ENCODE measurements at regions not wholly inside any gene's neighbourhood (a gene's known extent, or its start where the extent isn't known, plus 50 kb on each side); places are given as distances from the start of the nearest gene placed in this dataset.

DNA sequence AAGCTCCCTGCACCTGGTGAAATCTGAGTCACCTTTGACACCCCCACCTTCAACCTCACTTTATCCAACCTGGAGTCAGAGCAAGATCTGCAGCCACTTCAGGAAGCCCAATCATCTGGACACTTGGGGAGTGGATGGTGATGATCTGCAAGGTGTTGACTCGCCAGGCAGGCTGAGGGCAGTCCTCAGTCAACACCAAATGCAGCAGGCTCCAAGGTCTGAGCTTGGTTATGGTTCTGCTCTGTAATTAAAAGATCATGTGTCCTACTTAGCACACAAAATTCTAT lies 446.9 kb downstream of the BRD1 start (continued):
- TF ChIP-seq REST (IDR thresholded peaks at IDR 0.05; ENCODE audit: unreplicated experiment) (no peak), EZH2phosphoT487 (IDR thresholded peaks at IDR 0.05; ENCODE audit: unreplicated experiment) (no peak)

DNA sequence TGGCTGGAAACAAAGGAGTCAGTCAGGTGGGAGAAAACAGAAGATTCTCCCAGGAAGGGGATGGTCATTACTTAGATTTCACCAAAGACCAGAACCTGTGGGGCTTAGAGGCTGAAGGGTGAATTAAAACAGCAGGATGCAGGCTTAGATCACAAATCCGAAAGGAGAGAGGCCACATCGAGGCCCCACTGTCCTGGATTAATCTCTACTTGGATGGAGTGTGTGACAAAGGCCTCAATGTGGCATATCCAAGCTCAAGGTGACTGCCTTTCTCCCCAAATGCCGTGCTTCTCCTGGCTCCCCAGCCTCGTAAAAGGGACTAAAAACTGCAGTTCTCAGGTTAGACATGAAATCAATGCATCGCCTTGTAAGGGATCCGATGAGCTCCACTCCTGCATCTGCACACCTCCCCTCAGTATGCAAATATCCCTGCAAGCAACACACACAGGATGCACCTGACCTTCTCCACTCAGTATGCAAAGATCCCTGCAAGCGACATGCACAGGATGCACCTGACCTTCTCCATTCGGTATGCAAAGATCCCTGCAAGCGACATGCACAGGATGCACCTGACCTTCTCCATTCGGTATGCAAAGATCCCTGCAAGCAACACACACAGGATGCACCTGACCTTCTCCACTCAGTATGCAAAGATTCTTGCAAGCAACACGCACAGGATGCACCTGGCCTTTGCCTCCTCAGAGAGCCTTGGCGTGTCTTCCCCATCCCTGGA lies 447.4 kb downstream of the BRD1 start:
- Histone ChIP-seq H3K27me3 (ENCODE audit: insufficient read depth) (no peaks in the 10 kb centered on the region), H2AFZ (no peak overlapping the region), H3K4me3 (no peak overlapping the region), H3K79me2 (replicated peaks; ENCODE audit: insufficient read depth) (no peaks in the 10 kb centered on the region), H3K4me2 (no peak overlapping the region), H3K4me1 (ENCODE audit: insufficient read depth) (no peaks in the 10 kb centered on the region), H3K36me3 (ENCODE audit: insufficient read depth) (peaks cover 4% of the 10 kb centered on the region; the same call in 1 of the 2 replicates), H3K27ac (ENCODE audit: low read depth) (no peak overlapping the region), H4K20me1 (replicated peaks; ENCODE audit: insufficient read depth) (no peaks in the 10 kb centered on the region), H3F3A (replicated peaks; ENCODE audit: low read depth) (no peaks in the 10 kb centered on the region), H3K9me2 (ENCODE audit: insufficient read depth) (no peaks in the 10 kb centered on the region)
- no peak overlapping the region for H3K4me3 Mint-ChIP-seq
- H3K9me3 Mint-ChIP-seq, result no peaks in the 10 kb centered on the region; the same call in 2 of the 3 replicates
- TF ChIP-seq STAT1 (IDR thresholded peaks at IDR 0.05; ENCODE audit: unreplicated experiment) (no peak), ZNF331 (CRISPR knock-in tag; IDR thresholded peaks at IDR 0.05; ENCODE audit: low read depth) (no peak), ZNF114 (CRISPR knock-in tag; IDR thresholded peaks at IDR 0.05) (no peak), ETS1 (IDR thresholded peaks at IDR 0.05) (no peak), CTCF (conservative IDR thresholded peaks at IDR 0.05; ENCODE audit: low read depth in 2 of 2) (no peak), ZNF462 (CRISPR knock-in tag; IDR thresholded peaks at IDR 0.05) (no peak)
- DNase-seq (ENCODE audit: low spot score), result no peak
- peaks cover 23% of the 10 kb centered on the region for H3K4me1 Mint-ChIP-seq
- H3K36me3 Mint-ChIP-seq (ENCODE audit: low read depth), result no peaks in the 10 kb centered on the region; the same call in 2 of the 3 replicates
- H3K27ac Mint-ChIP-seq, result no peak overlapping the region
- peaks cover 14% of the 10 kb centered on the region for H3K27me3 Mint-ChIP-seq (ENCODE audit: insufficient read depth, low read depth, poor library complexity)
- no peak for ATAC-seq

Measured in GM23338 (cell line).